Breast epithelium (tissue), 3 donors: ENCODE measurements at regions not wholly inside any gene's neighbourhood (a gene's known extent, or its start where the extent isn't known, plus 50 kb on each side); places are given as distances from the start of the nearest gene placed in this dataset.

Experiments used
- POLR2A ChIP-seq: fragments of 450-650 bp; IDR thresholded peaks from one replicate; pipeline ENCODE4 v1.6.1; 2016; ENCODE audit warnings: antibody characterized with exemption, mild to moderate bottlenecking, moderate library complexity
- POLR2AphosphoS5 ChIP-seq, 3 donors: sonication (generic); formaldehyde crosslinking; IDR thresholded peaks; one replicate each; pipeline ENCODE4 v1.6.1; 2017; ENCODE audit warnings: antibody characterized with exemption in 3 of 3
- TF ChIP-seq, protein P1 (sequence below), 3 donors: fragments of 450-650 bp; IDR thresholded peaks; one replicate each; pipeline ENCODE4 v1.5.1; 2016 to 2017; ENCODE audit warnings: antibody characterized with exemption in 3 of 3, mild to moderate bottlenecking in 3 of 3, moderate library complexity in 3 of 3

GRCh38 chr22:49382451-49382735 lies 445.3 kb downstream of the BRD1 start:
- no peak for TF ChIP-seq POLR2A
- TF ChIP-seq, protein P1, sequence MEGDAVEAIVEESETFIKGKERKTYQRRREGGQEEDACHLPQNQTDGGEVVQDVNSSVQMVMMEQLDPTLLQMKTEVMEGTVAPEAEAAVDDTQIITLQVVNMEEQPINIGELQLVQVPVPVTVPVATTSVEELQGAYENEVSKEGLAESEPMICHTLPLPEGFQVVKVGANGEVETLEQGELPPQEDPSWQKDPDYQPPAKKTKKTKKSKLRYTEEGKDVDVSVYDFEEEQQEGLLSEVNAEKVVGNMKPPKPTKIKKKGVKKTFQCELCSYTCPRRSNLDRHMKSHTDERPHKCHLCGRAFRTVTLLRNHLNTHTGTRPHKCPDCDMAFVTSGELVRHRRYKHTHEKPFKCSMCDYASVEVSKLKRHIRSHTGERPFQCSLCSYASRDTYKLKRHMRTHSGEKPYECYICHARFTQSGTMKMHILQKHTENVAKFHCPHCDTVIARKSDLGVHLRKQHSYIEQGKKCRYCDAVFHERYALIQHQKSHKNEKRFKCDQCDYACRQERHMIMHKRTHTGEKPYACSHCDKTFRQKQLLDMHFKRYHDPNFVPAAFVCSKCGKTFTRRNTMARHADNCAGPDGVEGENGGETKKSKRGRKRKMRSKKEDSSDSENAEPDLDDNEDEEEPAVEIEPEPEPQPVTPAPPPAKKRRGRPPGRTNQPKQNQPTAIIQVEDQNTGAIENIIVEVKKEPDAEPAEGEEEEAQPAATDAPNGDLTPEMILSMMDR (IDR thresholded peaks at IDR 0.05), result no peak
- TF ChIP-seq POLR2AphosphoS5 (IDR thresholded peaks at IDR 0.05), result no peak
